ENCODE measurements at regions not wholly inside any gene's neighbourhood (a gene's known extent, or its start where the extent isn't known, plus 50 kb on each side); places are given as distances from the start of the nearest gene placed in this dataset.
"Not testable (repeated sequence)": the region's sequence is repeated elsewhere in the genome, so short reads cannot be mapped to it uniquely, and the experiment has no call there.

- in situ Hi-C loops (cut with MboI; ENCODE audit: low sequenced_read_pairs) = no loop called here
Observed at GRCh38 chr13:33410619-33411018, 125.1 kb upstream of the STARD13 start.

- in situ Hi-C loops (cut with MboI; ENCODE audit: low sequenced_read_pairs) = no loop called here
Observed at GRCh38 chr13:33411312-33411711, 125.8 kb upstream of the STARD13 start.

- in situ Hi-C loops (cut with MboI; ENCODE audit: low sequenced_read_pairs) = no loop called here
Observed at GRCh38 chr13:33415822-33416221, 130.3 kb upstream of the STARD13 start.

- in situ Hi-C loops (cut with MboI; ENCODE audit: low sequenced_read_pairs) = not testable (repeated sequence)
Observed at GRCh38 chr13:33418224-33418953, 132.8 kb upstream of the STARD13 start.

- in situ Hi-C loops (cut with MboI; ENCODE audit: low sequenced_read_pairs) = not testable (repeated sequence)
Observed at GRCh38 chr13:33420117-33420516, 134.6 kb upstream of the STARD13 start.

GRCh38 chr13:33426131-33426530 lies 140.6 kb upstream of the STARD13 start:
- in situ Hi-C loops (cut with MboI; ENCODE audit: low sequenced_read_pairs) = no loop called here

- in situ Hi-C loops (cut with MboI; ENCODE audit: low sequenced_read_pairs) = no loop called here
Observed at GRCh38 chr13:33433316-33433715, 147.8 kb upstream of the STARD13 start.

GRCh38 chr13:33434676-33435075 lies 149.1 kb upstream of the STARD13 start:
- in situ Hi-C loops (cut with MboI; ENCODE audit: low sequenced_read_pairs) = no loop called here

GRCh38 chr13:33435207-33435606 lies 149.7 kb upstream of the STARD13 start:
- in situ Hi-C loops (cut with MboI; ENCODE audit: low sequenced_read_pairs) = no loop called here

- in situ Hi-C loops (cut with MboI; ENCODE audit: low sequenced_read_pairs) = no loop called here
Observed at GRCh38 chr13:33438918-33439317, 153.4 kb upstream of the STARD13 start.

GRCh38 chr13:33441015-33441414 lies 155.5 kb upstream of the STARD13 start:
- in situ Hi-C loops (cut with MboI; ENCODE audit: low sequenced_read_pairs) = no loop called here

GRCh38 chr13:33445024-33445423 lies 159.5 kb upstream of the STARD13 start:
- in situ Hi-C loops (cut with MboI; ENCODE audit: low sequenced_read_pairs) = no loop called here

- in situ Hi-C loops (cut with MboI; ENCODE audit: low sequenced_read_pairs) = no loop called here
Observed at GRCh38 chr13:33445476-33445875, 159.9 kb upstream of the STARD13 start.

- in situ Hi-C loops (cut with MboI; ENCODE audit: low sequenced_read_pairs) = no loop called here
Observed at GRCh38 chr13:33446821-33447725, 161.5 kb upstream of the STARD13 start.

- in situ Hi-C loops (cut with MboI; ENCODE audit: low sequenced_read_pairs) = no loop called here
Observed at GRCh38 chr13:33448889-33449288, 163.3 kb upstream of the STARD13 start.

- in situ Hi-C loops (cut with MboI; ENCODE audit: low sequenced_read_pairs) = no loop called here
Observed at GRCh38 chr13:33450956-33451709, 165.6 kb upstream of the STARD13 start.

- in situ Hi-C loops (cut with MboI; ENCODE audit: low sequenced_read_pairs) = no loop called here
Observed at GRCh38 chr13:33452873-33453517, 167.4 kb upstream of the STARD13 start.

GRCh38 chr13:33453936-33454335 lies 168.4 kb upstream of the STARD13 start:
- in situ Hi-C loops (cut with MboI; ENCODE audit: low sequenced_read_pairs) = no loop called here

GRCh38 chr13:33454844-33455705 lies 169.5 kb upstream of the STARD13 start:
- in situ Hi-C loops (cut with MboI; ENCODE audit: low sequenced_read_pairs) = no loop called here

GRCh38 chr13:33459702-33460101 lies 174.1 kb upstream of the STARD13 start:
- in situ Hi-C loops (cut with MboI; ENCODE audit: low sequenced_read_pairs) = no loop called here
